Pancreas (tissue), 10 donors: ENCODE measurements at regions not wholly inside any gene's neighbourhood (a gene's known extent, or its start where the extent isn't known, plus 50 kb on each side); places are given as distances from the start of the nearest gene placed in this dataset.

Experiments
- ATAC-seq, 4 donors: fragments of 200-7000 bp; cut with Tn5 transposase; one replicate each; pipeline versions ENCODE4 v1.8.0 to v1.9.1; 2020; ENCODE audit warnings: mild to moderate bottlenecking in 4 of 4, moderate library complexity in 4 of 4
- DNase-seq, 6 donors: peaks; one replicate each; pipeline ENCODE4 v3.0.0-alpha.2; 2020
- FAIRE-seq: peaks from 2 replicates; lab custom pipeline; 2012; peaks lifted over from hg19 to GRCh38; lab: Jason Lieb, UNC
- H3K27ac ChIP-seq, 4 donors: fragments of 200-600 bp; sonication (generic); 1 replicate in 3 of 4; 2 replicates in 1 of 4; pipeline versions ENCODE4 v1.5.0 to v1.8.0; 2020
- H3K27me3 ChIP-seq, 4 donors: fragments of 200-600 bp; one replicate each; pipeline ENCODE4 v1.8.0; 2021
- H3K36me3 ChIP-seq, 3 donors: fragments of 200-600 bp; sonication (generic) in 1 of 3; one replicate each; pipeline versions ENCODE4 v1.5.0 to v1.8.0; 2020 to 2021
- H3K4me1 ChIP-seq, 3 donors: fragments of 200-600 bp; one replicate each; pipeline ENCODE4 v1.8.0; 2021
- H3K4me3 ChIP-seq, 4 donors: fragments of 200-600 bp; sonication (generic) in 2 of 4; one replicate each; pipeline versions ENCODE4 v1.5.0 to v1.8.0; 2020 to 2021
- H3K9me3 ChIP-seq, 4 donors: fragments of 200-600 bp; one replicate each; pipeline ENCODE4 v1.8.0; 2021
- WGBS, 2 donors: extraction: QIAGEN DNeasy Blood & Tissue Kit; methylation state at CpG; one replicate each; pipeline ENCODE4 v1.1.7; 2013; 5-methylcytosine and 5-hydroxymethylcytosine counted together
- intact Hi-C, 3 donors: fragments of 100-400 bp; cut with DNase I; formaldehyde crosslinking; loops; one replicate each; pipeline versions ENCODE4 v1.11.1 to v1.14.2; 2022
- TF ChIP-seq, protein P1 (sequence below), 4 donors: fragments of 200-600 bp; sonication (generic) in 3 of 4; IDR thresholded peaks; one replicate each; pipeline versions ENCODE4 v1.5.0 to v1.8.0; 2021; ENCODE audit warnings: antibody characterized with exemption in 4 of 4
- donor health status: healthy with polysubstance abuse.
- donor health status: DM: no; HTN: no; CAD: no; lungs with moderate emphysema.
- donor health status: DM: no; HTN: no; CAD: no.
- donor health status: control.
- donor health status: control.
- donor health status: Bipolar disorder and iron deficiency.
- donor health status: DM: yes; HTN: yes; CAD: no.
- donor health status: DM: no; HTN: no; CAD: no.
- donor health status: DM: no; HTN: no; CAD: no.
- donor health status: DM: yes; HTN: yes; CAD: no.

DNA sequence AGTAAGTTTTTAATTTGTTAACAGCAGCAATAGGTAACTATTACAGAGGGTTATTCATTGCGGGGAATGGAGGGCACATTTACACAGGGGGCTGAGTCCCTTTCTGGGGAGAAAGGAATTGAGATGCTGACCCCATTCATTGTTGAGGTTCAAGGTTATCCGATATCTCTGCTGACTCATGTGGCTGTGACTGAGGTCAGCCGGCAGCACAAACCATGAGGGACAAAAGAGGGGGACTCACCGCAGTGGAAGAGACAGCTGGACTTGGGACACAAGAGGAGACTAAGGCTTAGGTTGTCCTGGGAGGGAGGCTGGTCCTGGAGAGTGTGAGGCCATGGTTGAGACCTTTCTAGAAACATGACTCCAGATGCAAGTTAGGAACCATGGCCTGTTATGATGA, 119.1 kb upstream of the XYLT1 start:
- no peak for DNase-seq
- H3K9me3 ChIP-seq = no peaks in the 10 kb centered on the region
- no peak for ATAC-seq
- TF ChIP-seq, protein P1, sequence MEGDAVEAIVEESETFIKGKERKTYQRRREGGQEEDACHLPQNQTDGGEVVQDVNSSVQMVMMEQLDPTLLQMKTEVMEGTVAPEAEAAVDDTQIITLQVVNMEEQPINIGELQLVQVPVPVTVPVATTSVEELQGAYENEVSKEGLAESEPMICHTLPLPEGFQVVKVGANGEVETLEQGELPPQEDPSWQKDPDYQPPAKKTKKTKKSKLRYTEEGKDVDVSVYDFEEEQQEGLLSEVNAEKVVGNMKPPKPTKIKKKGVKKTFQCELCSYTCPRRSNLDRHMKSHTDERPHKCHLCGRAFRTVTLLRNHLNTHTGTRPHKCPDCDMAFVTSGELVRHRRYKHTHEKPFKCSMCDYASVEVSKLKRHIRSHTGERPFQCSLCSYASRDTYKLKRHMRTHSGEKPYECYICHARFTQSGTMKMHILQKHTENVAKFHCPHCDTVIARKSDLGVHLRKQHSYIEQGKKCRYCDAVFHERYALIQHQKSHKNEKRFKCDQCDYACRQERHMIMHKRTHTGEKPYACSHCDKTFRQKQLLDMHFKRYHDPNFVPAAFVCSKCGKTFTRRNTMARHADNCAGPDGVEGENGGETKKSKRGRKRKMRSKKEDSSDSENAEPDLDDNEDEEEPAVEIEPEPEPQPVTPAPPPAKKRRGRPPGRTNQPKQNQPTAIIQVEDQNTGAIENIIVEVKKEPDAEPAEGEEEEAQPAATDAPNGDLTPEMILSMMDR (IDR thresholded peaks at IDR 0.05) = no peak
- H3K36me3 ChIP-seq = no peaks in the 10 kb centered on the region
- intact Hi-C loops = no loop called here
- no peaks in the 10 kb centered on the region for H3K27me3 ChIP-seq
- no peaks in the 10 kb centered on the region for H3K4me1 ChIP-seq
- H3K4me3 ChIP-seq = no peak overlapping the region
- no peak overlapping the region for H3K27ac ChIP-seq
- FAIRE-seq = no peak
- WGBS, 2 donors = 54 to 63% methylated on average over 4 of the region's 4 CpGs

DNA sequence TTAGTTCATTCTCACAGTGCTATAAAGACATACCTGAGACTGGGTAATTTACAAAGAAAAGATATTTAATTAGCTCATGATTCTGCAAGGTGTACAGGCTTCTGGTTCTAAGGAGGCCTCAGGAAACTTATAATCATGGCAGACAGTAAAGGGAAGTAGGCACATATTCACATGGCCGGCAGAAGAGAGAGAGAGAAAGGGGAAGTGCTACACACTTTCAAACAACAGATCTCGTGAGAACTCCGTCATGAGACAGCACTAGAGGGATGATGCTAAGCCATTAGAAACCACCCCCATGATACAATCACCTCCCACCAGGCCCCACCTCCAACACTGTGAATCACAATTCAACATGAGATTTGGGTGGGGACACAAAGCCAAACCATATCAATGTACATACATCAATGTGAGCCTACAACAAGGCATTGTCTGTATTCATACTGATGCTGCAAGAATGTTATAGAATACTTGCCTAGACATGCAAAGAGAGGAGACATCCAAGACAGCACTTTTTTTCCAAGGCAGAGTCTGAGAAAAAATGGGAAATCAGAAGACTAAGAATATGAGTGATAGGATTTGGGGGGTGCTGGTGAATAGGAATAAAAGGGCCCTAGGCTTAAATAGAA, 114.8 kb upstream of the XYLT1 start:
- TF ChIP-seq, protein P1 (IDR thresholded peaks at IDR 0.05) = no peak
- FAIRE-seq (no peak), ATAC-seq (no peak), DNase-seq (no peak)
- H3K27me3 ChIP-seq = no peaks in the 10 kb centered on the region
- no peaks in the 10 kb centered on the region for H3K9me3 ChIP-seq
- no peak overlapping the region for H3K27ac ChIP-seq
- intact Hi-C loops = no loop called here
- H3K4me3 ChIP-seq = no peak overlapping the region
- H3K36me3 ChIP-seq = no peaks in the 10 kb centered on the region
- no peaks in the 10 kb centered on the region for H3K4me1 ChIP-seq
- whole genome bisulfite sequencing, 2 donors = 65 to 74% methylated on average over 3 of the region's 3 CpGs

GRCh38 chr16:17578981-17579874, 108.5 kb upstream of the XYLT1 start:
- Histone ChIP-seq H3K27me3 (no peaks in the 10 kb centered on the region), H3K4me1 (no peaks in the 10 kb centered on the region), H3K4me3 (no peak overlapping the region), H3K36me3 (no peaks in the 10 kb centered on the region), H3K27ac (no peak overlapping the region), H3K9me3 (no peaks in the 10 kb centered on the region)
- TF ChIP-seq, protein P1 (IDR thresholded peaks at IDR 0.05) = peak; percentile 68 to 85 (median 80)
- FAIRE-seq (peak; percentile 34), ATAC-seq (peak; percentile 61 to 95 (median 88)), DNase-seq (peak in 4 of 6 donors; percentile 30 to 68 (median 42))
- intact Hi-C loops = no loop called here
- 18 to 21% methylated on average over 10 of the region's 10 CpGs for WGBS, 2 donors

DNA sequence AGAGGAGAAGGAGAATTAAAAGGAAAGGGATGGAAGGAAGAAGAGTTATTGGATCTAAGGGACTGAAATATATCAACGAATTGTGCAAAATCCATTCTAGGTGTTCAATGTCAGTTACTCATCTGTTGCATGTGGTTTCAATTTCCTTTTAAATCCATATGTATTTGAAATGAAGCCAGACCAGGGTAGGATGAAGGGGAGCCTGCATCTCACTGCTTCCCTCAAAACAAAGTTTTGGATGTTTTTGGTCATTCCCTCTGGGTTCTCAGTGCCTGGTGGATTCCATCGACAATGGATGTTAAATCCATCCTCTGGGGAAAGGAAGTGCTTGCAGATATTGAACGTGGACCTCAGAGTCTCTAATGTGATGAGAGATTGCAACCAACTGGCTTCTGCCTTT, 103.5 kb upstream of the XYLT1 start:
- H3K27me3 ChIP-seq = no peaks in the 10 kb centered on the region
- no peak for DNase-seq
- H3K36me3 ChIP-seq = no peaks in the 10 kb centered on the region
- WGBS, 2 donors = 37 to 65% methylated on average over 3 of the region's 3 CpGs
- intact Hi-C loops = no loop called here
- no peak for ATAC-seq
- no peak for FAIRE-seq
- H3K27ac ChIP-seq = no peak overlapping the region
- no peaks in the 10 kb centered on the region for H3K4me1 ChIP-seq
- no peak overlapping the region for H3K4me3 ChIP-seq
- H3K9me3 ChIP-seq = no peaks in the 10 kb centered on the region
- TF ChIP-seq, protein P1 (IDR thresholded peaks at IDR 0.05) = no peak
